Keratinocyte (primary cell): ENCODE measurements at regions not wholly inside any gene's neighbourhood (a gene's known extent, or its start where the extent isn't known, plus 50 kb on each side); places are given as distances from the start of the nearest gene placed in this dataset.

Experiments
- EZH2 ChIP-seq: IDR thresholded peaks from one replicate; pipeline ENCODE4 v1.6.1; 2012; ENCODE audit warnings: inconsistent platforms, mild to moderate bottlenecking, low read length, moderate library complexity
- TF ChIP-seq, protein P1 (sequence below), 3 experiments: IDR thresholded peaks in 1 of 3; conservative IDR thresholded peaks in 1 of 3; optimal IDR thresholded peaks in 1 of 3; 2 replicates in 2 of 3; 3 replicates in 1 of 3; pipeline versions ENCODE3 to v1.5.1; 2011; ENCODE audit warnings: low read length in 3 of 3, mild to moderate bottlenecking in 3 of 3, moderate library complexity in 2 of 3, control low read depth in 1 of 3, inconsistent platforms in 1 of 3; ENCODE audit not compliant: insufficient read depth in 2 of 3; ENCODE audit errors: extremely low read depth in 1 of 3

- TF ChIP-seq EZH2, result no peak
- TF ChIP-seq, protein P1, sequence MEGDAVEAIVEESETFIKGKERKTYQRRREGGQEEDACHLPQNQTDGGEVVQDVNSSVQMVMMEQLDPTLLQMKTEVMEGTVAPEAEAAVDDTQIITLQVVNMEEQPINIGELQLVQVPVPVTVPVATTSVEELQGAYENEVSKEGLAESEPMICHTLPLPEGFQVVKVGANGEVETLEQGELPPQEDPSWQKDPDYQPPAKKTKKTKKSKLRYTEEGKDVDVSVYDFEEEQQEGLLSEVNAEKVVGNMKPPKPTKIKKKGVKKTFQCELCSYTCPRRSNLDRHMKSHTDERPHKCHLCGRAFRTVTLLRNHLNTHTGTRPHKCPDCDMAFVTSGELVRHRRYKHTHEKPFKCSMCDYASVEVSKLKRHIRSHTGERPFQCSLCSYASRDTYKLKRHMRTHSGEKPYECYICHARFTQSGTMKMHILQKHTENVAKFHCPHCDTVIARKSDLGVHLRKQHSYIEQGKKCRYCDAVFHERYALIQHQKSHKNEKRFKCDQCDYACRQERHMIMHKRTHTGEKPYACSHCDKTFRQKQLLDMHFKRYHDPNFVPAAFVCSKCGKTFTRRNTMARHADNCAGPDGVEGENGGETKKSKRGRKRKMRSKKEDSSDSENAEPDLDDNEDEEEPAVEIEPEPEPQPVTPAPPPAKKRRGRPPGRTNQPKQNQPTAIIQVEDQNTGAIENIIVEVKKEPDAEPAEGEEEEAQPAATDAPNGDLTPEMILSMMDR (optimal IDR thresholded peaks at IDR 0.05 in 1 of 3, IDR thresholded peaks at IDR 0.05 in 1 of 3, conservative IDR thresholded peaks at IDR 0.05 in 1 of 3; ENCODE audit: extremely low read depth in 1 of 3, insufficient read depth in 2 of 3, low read length in 3 of 3), result no peak
Observed at GRCh38 chr5:88544671-88545070, 276.0 kb upstream of the TMEM161B start.
